ENCODE measurements at regions not wholly inside any gene's neighbourhood (a gene's known extent, or its start where the extent isn't known, plus 50 kb on each side); places are given as distances from the start of the nearest gene placed in this dataset.
"Not testable (repeated sequence)": the region's sequence is repeated elsewhere in the genome, so short reads cannot be mapped to it uniquely, and the experiment has no call there.

DNA sequence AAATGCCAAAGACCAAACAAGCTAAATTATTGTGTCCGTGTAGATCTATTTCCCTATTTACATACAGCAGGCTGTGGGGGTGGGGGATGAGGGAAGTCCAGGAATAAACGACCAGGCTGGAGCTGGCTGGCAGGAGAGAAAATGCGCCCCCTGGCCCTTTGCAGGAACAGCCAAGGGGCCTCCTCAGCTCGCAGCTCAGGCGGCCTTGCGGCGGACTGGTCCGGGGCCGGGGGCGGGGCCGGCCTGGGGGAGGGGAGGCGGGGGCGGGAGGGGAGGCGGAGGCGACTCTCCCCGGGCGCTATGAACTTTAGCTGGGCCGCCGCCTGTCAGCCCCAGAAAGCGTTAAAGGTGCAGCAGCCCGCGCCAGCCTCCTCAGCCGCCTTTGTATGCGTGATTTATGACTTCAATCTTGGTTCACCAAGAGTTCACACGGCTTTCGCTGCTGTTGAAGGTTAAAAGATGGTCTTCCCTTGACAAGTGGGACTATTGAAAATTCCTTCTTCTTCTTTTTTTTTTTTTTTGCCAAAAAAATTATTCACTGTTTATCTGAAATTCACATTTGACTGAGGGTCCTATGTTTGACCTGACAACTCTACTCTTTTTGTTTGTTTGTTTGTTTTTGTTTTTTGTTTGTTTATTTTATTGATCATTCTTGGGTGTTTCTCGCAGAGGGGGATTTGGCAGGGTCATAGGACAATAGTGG, 967.0 kb upstream of the DEFB115 start:
- TF ChIP-seq, protein P1, sequence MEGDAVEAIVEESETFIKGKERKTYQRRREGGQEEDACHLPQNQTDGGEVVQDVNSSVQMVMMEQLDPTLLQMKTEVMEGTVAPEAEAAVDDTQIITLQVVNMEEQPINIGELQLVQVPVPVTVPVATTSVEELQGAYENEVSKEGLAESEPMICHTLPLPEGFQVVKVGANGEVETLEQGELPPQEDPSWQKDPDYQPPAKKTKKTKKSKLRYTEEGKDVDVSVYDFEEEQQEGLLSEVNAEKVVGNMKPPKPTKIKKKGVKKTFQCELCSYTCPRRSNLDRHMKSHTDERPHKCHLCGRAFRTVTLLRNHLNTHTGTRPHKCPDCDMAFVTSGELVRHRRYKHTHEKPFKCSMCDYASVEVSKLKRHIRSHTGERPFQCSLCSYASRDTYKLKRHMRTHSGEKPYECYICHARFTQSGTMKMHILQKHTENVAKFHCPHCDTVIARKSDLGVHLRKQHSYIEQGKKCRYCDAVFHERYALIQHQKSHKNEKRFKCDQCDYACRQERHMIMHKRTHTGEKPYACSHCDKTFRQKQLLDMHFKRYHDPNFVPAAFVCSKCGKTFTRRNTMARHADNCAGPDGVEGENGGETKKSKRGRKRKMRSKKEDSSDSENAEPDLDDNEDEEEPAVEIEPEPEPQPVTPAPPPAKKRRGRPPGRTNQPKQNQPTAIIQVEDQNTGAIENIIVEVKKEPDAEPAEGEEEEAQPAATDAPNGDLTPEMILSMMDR (IDR thresholded peaks at IDR 0.05; ENCODE audit: insufficient read depth, low read length, poor library complexity, severe bottlenecking) = not testable (repeated sequence)
- not testable (repeated sequence) for TF ChIP-seq EZH2phosphoT487 (conservative IDR thresholded peaks at IDR 0.05; ENCODE audit: low read length)

Measured in SU-DHL-6 (cell line).